ENCODE measurements at regions not wholly inside any gene's neighbourhood (a gene's known extent, or its start where the extent isn't known, plus 50 kb on each side); places are given as distances from the start of the nearest gene placed in this dataset.

GRCh38 chr4:165600959-165601683, 222.3 kb downstream of the CPE start:
- H3K9me2 ChIP-seq (ENCODE audit: insufficient read depth): no peaks in the 10 kb centered on the region
- no peaks in the 10 kb centered on the region for H3K27me3 ChIP-seq (replicated peaks; ENCODE audit: insufficient read depth)
- no peak overlapping the region for H3K27ac ChIP-seq
- no peak overlapping the region for H3K4me3 ChIP-seq
- TF ChIP-seq EZH2 (IDR thresholded peaks at IDR 0.05; ENCODE audit: insufficient read depth, poor library complexity, severe bottlenecking) (no peak), EZH2phosphoT487 (IDR thresholded peaks at IDR 0.05; ENCODE audit: insufficient read depth, low read depth) (no peak)
- in situ Hi-C loops (cut with MboI): no loop called here
- H3K36me3 ChIP-seq (ENCODE audit: low read depth): no peaks in the 10 kb centered on the region
- H3K79me2 ChIP-seq (ENCODE audit: insufficient read depth): no peaks in the 10 kb centered on the region
- no peak for DNase-seq
- WGBS, 2 experiments (ENCODE audit: low coverage in 1 of 2, low lambda C conversion rate in 2 of 2, missing lambda C conversion rate in 2 of 2): 15 to 19% methylated on average over 4 of the region's 4 CpGs
- H3F3A ChIP-seq (ENCODE audit: insufficient read depth): no peaks in the 10 kb centered on the region
- H3K4me1 ChIP-seq (ENCODE audit: insufficient read depth): no peaks in the 10 kb centered on the region
- no peaks in the 10 kb centered on the region for H3K9me3 ChIP-seq (ENCODE audit: low read depth)
- no peak overlapping the region for H3K9ac ChIP-seq
- H3K4me2 ChIP-seq (ENCODE audit: unreplicated experiment): no peak overlapping the region
- H2AFZ ChIP-seq: no peak overlapping the region
- no peaks in the 10 kb centered on the region for H4K20me1 ChIP-seq (ENCODE audit: insufficient read depth)

DNA sequence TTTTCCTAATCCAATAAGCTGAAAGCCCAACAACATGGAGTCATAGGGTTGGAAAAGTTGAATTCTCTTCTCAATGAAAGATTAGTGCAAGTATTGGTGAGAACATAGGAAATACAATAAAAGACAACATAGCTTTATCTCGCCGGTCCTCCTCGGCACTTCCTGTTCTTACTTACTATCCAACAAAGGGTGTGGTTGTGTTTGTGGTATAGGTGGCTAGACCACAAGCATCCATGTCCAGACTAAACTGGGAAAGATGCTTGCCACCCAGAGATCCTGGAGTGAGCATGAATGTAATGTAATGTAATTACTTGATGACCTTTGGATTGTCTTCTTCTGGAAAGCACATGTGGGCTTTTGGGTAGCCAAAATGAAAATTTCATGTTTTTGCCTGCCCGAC, 223.8 kb downstream of the CPE start:
- no peak for DNase-seq
- TF ChIP-seq EZH2phosphoT487 (IDR thresholded peaks at IDR 0.05; ENCODE audit: insufficient read depth, low read depth) (no peak), EZH2 (IDR thresholded peaks at IDR 0.05; ENCODE audit: insufficient read depth, poor library complexity, severe bottlenecking) (no peak)
- no peak overlapping the region for H3K4me2 ChIP-seq (ENCODE audit: unreplicated experiment)
- H3K27me3 ChIP-seq (replicated peaks; ENCODE audit: insufficient read depth): no peaks in the 10 kb centered on the region
- H3K9me3 ChIP-seq (ENCODE audit: low read depth): no peaks in the 10 kb centered on the region
- H3K36me3 ChIP-seq (ENCODE audit: low read depth): no peaks in the 10 kb centered on the region
- in situ Hi-C loops (cut with MboI): no loop called here
- H3K9ac ChIP-seq: no peak overlapping the region
- H3F3A ChIP-seq (ENCODE audit: insufficient read depth): no peaks in the 10 kb centered on the region
- no peaks in the 10 kb centered on the region for H3K9me2 ChIP-seq (ENCODE audit: insufficient read depth)
- H3K27ac ChIP-seq: no peak overlapping the region
- H4K20me1 ChIP-seq (ENCODE audit: insufficient read depth): no peaks in the 10 kb centered on the region
- WGBS, 2 experiments (ENCODE audit: low coverage in 1 of 2, low lambda C conversion rate in 2 of 2, missing lambda C conversion rate in 2 of 2): 19 to 38% methylated on average over 4 of the region's 4 CpGs
- H3K4me1 ChIP-seq (ENCODE audit: insufficient read depth): no peaks in the 10 kb centered on the region
- no peak overlapping the region for H3K4me3 ChIP-seq
- no peaks in the 10 kb centered on the region for H3K79me2 ChIP-seq (ENCODE audit: insufficient read depth)
- no peak overlapping the region for H2AFZ ChIP-seq

DNA sequence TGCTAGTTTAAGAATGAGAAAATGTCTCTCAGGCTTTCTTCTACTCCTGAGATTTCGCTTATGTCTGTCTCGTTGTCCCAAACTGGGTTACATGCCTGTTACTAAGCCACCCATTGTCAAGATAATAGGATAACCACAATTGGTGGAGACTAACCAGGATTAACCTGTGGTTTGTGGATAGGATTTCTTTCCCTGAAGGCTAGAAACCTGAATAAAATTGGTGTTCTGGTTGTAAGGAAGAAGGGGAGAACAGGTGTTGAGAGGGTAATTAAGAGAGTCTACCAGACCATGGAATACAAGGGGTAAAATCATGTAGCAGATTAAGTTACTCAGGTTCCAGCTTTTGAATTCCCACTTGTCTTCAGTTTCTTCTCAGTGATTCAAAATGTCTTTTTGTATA, 225.4 kb downstream of the CPE start:
- H3K4me2 ChIP-seq (ENCODE audit: unreplicated experiment): no peak overlapping the region
- no peaks in the 10 kb centered on the region for H3K9me3 ChIP-seq (ENCODE audit: low read depth)
- 13% methylated on average over 2 of the region's 2 CpGs for WGBS, 2 experiments (ENCODE audit: low coverage in 1 of 2, low lambda C conversion rate in 2 of 2, missing lambda C conversion rate in 2 of 2)
- no peaks in the 10 kb centered on the region for H3K27me3 ChIP-seq (replicated peaks; ENCODE audit: insufficient read depth)
- TF ChIP-seq EZH2 (IDR thresholded peaks at IDR 0.05; ENCODE audit: insufficient read depth, poor library complexity, severe bottlenecking) (no peak), EZH2phosphoT487 (IDR thresholded peaks at IDR 0.05; ENCODE audit: insufficient read depth, low read depth) (no peak)
- no peak overlapping the region for H3K4me3 ChIP-seq
- no peak overlapping the region for H3K27ac ChIP-seq
- H3K36me3 ChIP-seq (ENCODE audit: low read depth): no peaks in the 10 kb centered on the region
- no peaks in the 10 kb centered on the region for H3K9me2 ChIP-seq (ENCODE audit: insufficient read depth)
- in situ Hi-C loops (cut with MboI): no loop called here
- no peaks in the 10 kb centered on the region for H3K4me1 ChIP-seq (ENCODE audit: insufficient read depth)
- H3F3A ChIP-seq (ENCODE audit: insufficient read depth): no peaks in the 10 kb centered on the region
- H4K20me1 ChIP-seq (ENCODE audit: insufficient read depth): no peaks in the 10 kb centered on the region
- DNase-seq: no peak
- H2AFZ ChIP-seq: no peak overlapping the region
- no peak overlapping the region for H3K9ac ChIP-seq
- H3K79me2 ChIP-seq (ENCODE audit: insufficient read depth): no peaks in the 10 kb centered on the region

- Histone ChIP-seq H3K9me3 (ENCODE audit: low read depth) (no peaks in the 10 kb centered on the region), H3K36me3 (ENCODE audit: low read depth) (no peaks in the 10 kb centered on the region), H3K27me3 (replicated peaks; ENCODE audit: insufficient read depth) (no peaks in the 10 kb centered on the region), H3K79me2 (ENCODE audit: insufficient read depth) (no peaks in the 10 kb centered on the region), H3K4me2 (ENCODE audit: unreplicated experiment) (no peak overlapping the region), H3F3A (ENCODE audit: insufficient read depth) (no peaks in the 10 kb centered on the region), H3K27ac (no peak overlapping the region), H3K4me3 (no peak overlapping the region), H3K9ac (no peak overlapping the region), H3K9me2 (ENCODE audit: insufficient read depth) (no peaks in the 10 kb centered on the region), H2AFZ (no peak overlapping the region), H4K20me1 (ENCODE audit: insufficient read depth) (no peaks in the 10 kb centered on the region), H3K4me1 (ENCODE audit: insufficient read depth) (no peaks in the 10 kb centered on the region)
- DNase-seq: no peak
- 5 to 9% methylated on average over 1 of the region's 1 CpG for WGBS, 2 experiments (ENCODE audit: low coverage in 1 of 2, low lambda C conversion rate in 2 of 2, missing lambda C conversion rate in 2 of 2)
- TF ChIP-seq EZH2phosphoT487 (IDR thresholded peaks at IDR 0.05; ENCODE audit: insufficient read depth, low read depth) (no peak), EZH2 (IDR thresholded peaks at IDR 0.05; ENCODE audit: insufficient read depth, poor library complexity, severe bottlenecking) (no peak)
- in situ Hi-C loops (cut with MboI): no loop called here
These were observed 227.0 kb downstream of the CPE start for GRCh38 chr4:165605811-165606210.
